T-cell (primary cell): ENCODE measurements at regions not wholly inside any gene's neighbourhood (a gene's known extent, or its start where the extent isn't known, plus 50 kb on each side); places are given as distances from the start of the nearest gene placed in this dataset.

Experiments
- ATAC-seq, 4 experiments: fragments of 200-7000 bp in 3 of 4; fragments of 150-1000 bp in 1 of 4; cut with Tn5 transposase; replicated peaks in 1 of 4; 1 replicate in 3 of 4; 2 replicates in 1 of 4; pipeline ENCODE4 v1.10.0; 2021; ENCODE audit warnings: moderate library complexity in 3 of 4, mild to moderate bottlenecking in 2 of 4, moderate number of reproducible peaks in 1 of 4
- CTCF ChIA-PET, 2 donors: fragments of 300-600 bp; sonication (Branson Sonifier 250); formaldehyde crosslinking; loops; one replicate each; lab custom pipeline; 2022; ENCODE audit warnings: antibody characterized with exemption in 2 of 2; lab: Charles Lee
- POLR2A ChIA-PET, 2 donors: fragments of 300-600 bp; sonication (Branson Sonifier 250); formaldehyde crosslinking; loops; one replicate each; lab custom pipeline; 2022; ENCODE audit warnings: antibody characterized with exemption in 2 of 2; lab: Charles Lee
- DNase-seq, 35 experiments: peaks; one replicate each; pipeline versions ENCODE4 v3.0.0 to v3.0.0-alpha.2; 2013 to 2023
- H3K27ac ChIP-seq: one replicate; pipeline ENCODE4 v1.5.1; 2013; ENCODE audit warnings: low read length
- H3K27me3 ChIP-seq, 2 experiments: replicated peaks in 1 of 2; 1 replicate in 1 of 2; 2 replicates in 1 of 2; pipeline versions ENCODE4 v1.6.1 to v1.7.0; 2013; ENCODE audit warnings: low read length in 1 of 2, mixed read lengths in 1 of 2; ENCODE audit not compliant: control insufficient read depth in 2 of 2, insufficient read depth in 2 of 2; ENCODE audit errors: extremely low read depth in 1 of 2
- H3K36me3 ChIP-seq, 2 donors: 1 replicate in 1 of 2; 2 replicates in 1 of 2; pipeline versions ENCODE4 v1.6.1 to v1.7.0; 2013; ENCODE audit warnings: low read length in 1 of 2; ENCODE audit not compliant: control insufficient read depth in 2 of 2, insufficient read depth in 1 of 2; ENCODE audit errors: extremely low read depth in 1 of 2
- H3K4me1 ChIP-seq, 2 experiments: 1 replicate in 1 of 2; 2 replicates in 1 of 2; pipeline versions ENCODE4 v1.6.1 to v1.7.0; 2013; ENCODE audit warnings: low read length in 2 of 2, mixed read lengths in 1 of 2; ENCODE audit not compliant: insufficient read depth in 2 of 2, control insufficient read depth in 1 of 2; ENCODE audit errors: extremely low read depth in 1 of 2
- H3K4me3 ChIP-seq, 2 donors: 1 replicate in 1 of 2; 2 replicates in 1 of 2; pipeline versions ENCODE4 v1.5.1 to v1.7.0; 2013; ENCODE audit warnings: mild to moderate bottlenecking in 2 of 2, low read length in 1 of 2, moderate library complexity in 1 of 2; ENCODE audit not compliant: control insufficient read depth in 1 of 2; ENCODE audit errors: extremely low read depth in 1 of 2
- H3K9me3 ChIP-seq: 2 replicates; pipeline ENCODE4 v1.7.0; 2013
- H3K27ac Mint-ChIP-seq, 2 donors: one replicate each; pipeline ENCODE4 v1.8.0; 2020 to 2021; ENCODE audit warnings: mild to moderate bottlenecking in 2 of 2, mixed read lengths in 2 of 2
- H3K27me3 Mint-ChIP-seq, 2 donors: one replicate each; pipeline ENCODE4 v1.8.0; 2021 to 2022; ENCODE audit warnings: mixed read lengths in 2 of 2
- H3K36me3 Mint-ChIP-seq: one replicate; pipeline ENCODE4 v1.8.0; 2021; ENCODE audit warnings: mixed read lengths
- H3K4me1 Mint-ChIP-seq, 3 donors: one replicate each; pipeline ENCODE4 v1.8.0; 2020 to 2022; ENCODE audit warnings: mixed read lengths in 3 of 3, mild to moderate bottlenecking in 1 of 3
- H3K4me3 Mint-ChIP-seq, 3 donors: one replicate each; pipeline ENCODE4 v1.8.0; 2020 to 2022; ENCODE audit warnings: mild to moderate bottlenecking in 3 of 3, mixed read lengths in 3 of 3, moderate library complexity in 3 of 3
- H3K9me3 Mint-ChIP-seq, 3 donors: one replicate each; pipeline ENCODE4 v1.8.0; 2020 to 2022; ENCODE audit warnings: mixed read lengths in 3 of 3
- WGBS: methylation state at CpG from one replicate; pipeline ENCODE4 v1.1.5; 2013; ENCODE audit warnings: missing lambda C conversion rate; ENCODE audit not compliant: insufficient coverage; 5-methylcytosine and 5-hydroxymethylcytosine counted together

- H3K4me1 ChIP-seq, result peaks cover 0 to 25% of the 10 kb centered on the region in 2 experiments
- Mint-ChIP-seq H3K27me3 (no peaks in the 10 kb centered on the region), H3K27ac (peak overlapping the region in 1 of 2 donors; percentile 66), H3K36me3 (no peaks in the 10 kb centered on the region), H3K9me3 (no peaks in the 10 kb centered on the region), H3K4me1 (peaks cover 15 to 19% (median 18%) of the 10 kb centered on the region in 3 donors), H3K4me3 (peak overlapping the region; percentile 75 to 78 (median 77))
- peak overlapping the region in 1 of 2 donors; percentile 54 for H3K4me3 ChIP-seq
- WGBS, result 24% methylated on average over 29 of the region's 29 CpGs
- no peaks in the 10 kb centered on the region for H3K36me3 ChIP-seq
- H3K27me3 ChIP-seq, result no peaks in the 10 kb centered on the region
- no peaks in the 10 kb centered on the region for H3K9me3 ChIP-seq
- POLR2A ChIA-PET, result interaction anchor here (0.6 kb wide), 3 partner anchors 72 to 99 kb away, joined by 3 read pairs; no protein-coding TSS in a partner anchor
- DNase-seq (peak in 2 of 35 experiments; percentile 4 to 24), ATAC-seq (peak in 1 of 4 experiments; percentile 3)
- CTCF ChIA-PET, result interaction anchor here in 1 of 2 donors (0.7 to 1.7 kb wide), 3 partner anchors 44 to 226 kb away, joined by 3 to 4 read pairs (median 4); no protein-coding TSS in a partner anchor
- H3K27ac ChIP-seq, result peak overlapping the region; percentile 78
Measured at GRCh38 chr9:129383019-129383560, 205.0 kb upstream of the IER5L start.

GRCh38 chr9:129382281-129383018 is 204.4 kb upstream of the IER5L start:
- DNase-seq (no peak), ATAC-seq (no peak)
- Mint-ChIP-seq H3K4me1 (peaks cover 15 to 19% (median 18%) of the 10 kb centered on the region in 3 donors), H3K36me3 (no peaks in the 10 kb centered on the region), H3K4me3 (peak overlapping the region; percentile 75 to 78 (median 77)), H3K27ac (peak overlapping the region; percentile 19 to 66), H3K27me3 (no peaks in the 10 kb centered on the region), H3K9me3 (no peaks in the 10 kb centered on the region)
- no peaks in the 10 kb centered on the region for H3K27me3 ChIP-seq
- H3K36me3 ChIP-seq, result no peaks in the 10 kb centered on the region
- WGBS, result no CpG with 5 or more reads among the region's 5 CpGs
- CTCF ChIA-PET, result interaction anchor here in 1 of 2 donors (0.7 to 1.7 kb wide), 2 partner anchors 78 to 227 kb away, joined by 4 read pairs; no protein-coding TSS in a partner anchor
- H3K27ac ChIP-seq, result no peak overlapping the region
- H3K4me1 ChIP-seq, result peaks cover 0 to 25% of the 10 kb centered on the region in 2 experiments
- POLR2A ChIA-PET, result interaction anchor here in 1 of 2 donors (0.6 kb wide), 2 partner anchors 71 to 77 kb away, joined by 3 read pairs; no protein-coding TSS in a partner anchor
- no peak overlapping the region for H3K4me3 ChIP-seq
- no peaks in the 10 kb centered on the region for H3K9me3 ChIP-seq

- ChIA-PET CTCF (no interaction called here), POLR2A (no interaction called here)
- Histone ChIP-seq H3K4me1 (peaks cover 0 to 25% of the 10 kb centered on the region in 2 experiments), H3K9me3 (no peaks in the 10 kb centered on the region), H3K36me3 (no peaks in the 10 kb centered on the region), H3K27me3 (no peaks in the 10 kb centered on the region), H3K4me3 (no peak overlapping the region), H3K27ac (no peak overlapping the region)
- DNase-seq (no peak), ATAC-seq (no peak)
- Mint-ChIP-seq H3K27me3 (no peaks in the 10 kb centered on the region), H3K27ac (no peak overlapping the region), H3K4me1 (peaks cover 15 to 19% (median 18%) of the 10 kb centered on the region in 3 donors), H3K4me3 (peak overlapping the region in 1 of 3 donors; percentile 21), H3K9me3 (no peaks in the 10 kb centered on the region), H3K36me3 (no peaks in the 10 kb centered on the region)
- 92% methylated on average over 6 of the region's 12 CpGs for WGBS
Measured at GRCh38 chr9:129381481-129381957, 203.5 kb upstream of the IER5L start.

- no peak overlapping the region for H3K27ac ChIP-seq
- peaks cover 0 to 25% of the 10 kb centered on the region in 2 experiments for H3K4me1 ChIP-seq
- 89% methylated on average over 9 of the region's 9 CpGs for WGBS
- H3K9me3 Mint-ChIP-seq, result no peaks in the 10 kb centered on the region
- CTCF ChIA-PET, result no interaction called here
- H3K27ac Mint-ChIP-seq, result no peak overlapping the region
- H3K4me3 ChIP-seq, result no peak overlapping the region
- DNase-seq (no peak), ATAC-seq (no peak)
- H3K4me3 Mint-ChIP-seq, result no peak overlapping the region
- H3K9me3 ChIP-seq, result no peaks in the 10 kb centered on the region
- H3K27me3 ChIP-seq, result no peaks in the 10 kb centered on the region
- POLR2A ChIA-PET, result no interaction called here
- H3K36me3 ChIP-seq, result no peaks in the 10 kb centered on the region
- peaks cover 15 to 19% (median 18%) of the 10 kb centered on the region in 3 donors for H3K4me1 Mint-ChIP-seq
- no peaks in the 10 kb centered on the region for H3K36me3 Mint-ChIP-seq
- no peaks in the 10 kb centered on the region for H3K27me3 Mint-ChIP-seq
Measured at GRCh38 chr9:129380961-129381401, 202.9 kb upstream of the IER5L start.

- ChIA-PET POLR2A (interaction anchor here in 1 of 2 donors (0.7 kb wide), 1 partner anchor 15 kb away, joined by 3 read pairs; no protein-coding TSS in a partner anchor), CTCF (no interaction called here)
- no peaks in the 10 kb centered on the region for H3K36me3 ChIP-seq
- no peaks in the 10 kb centered on the region for H3K27me3 ChIP-seq
- H3K4me3 ChIP-seq, result no peak overlapping the region
- no peak overlapping the region for H3K27ac Mint-ChIP-seq
- H3K27me3 Mint-ChIP-seq, result no peaks in the 10 kb centered on the region
- no peaks in the 10 kb centered on the region for H3K9me3 ChIP-seq
- H3K36me3 Mint-ChIP-seq, result no peaks in the 10 kb centered on the region
- ATAC-seq (no peak), DNase-seq (no peak)
- peaks cover 10 to 14% (median 14%) of the 10 kb centered on the region in 3 donors for H3K4me1 Mint-ChIP-seq
- H3K4me3 Mint-ChIP-seq, result no peak overlapping the region
- WGBS, result 93% methylated on average over 6 of the region's 8 CpGs
- no peak overlapping the region for H3K27ac ChIP-seq
- peaks cover 0 to 23% of the 10 kb centered on the region in 2 experiments for H3K4me1 ChIP-seq
- H3K9me3 Mint-ChIP-seq, result no peaks in the 10 kb centered on the region
Measured at GRCh38 chr9:129379886-129380285, 201.8 kb upstream of the IER5L start.

GRCh38 chr9:129379181-129379836 is 201.2 kb upstream of the IER5L start:
- Histone ChIP-seq H3K9me3 (no peaks in the 10 kb centered on the region), H3K4me1 (peaks cover 0 to 19% of the 10 kb centered on the region in 2 experiments), H3K27me3 (no peaks in the 10 kb centered on the region), H3K36me3 (no peaks in the 10 kb centered on the region), H3K4me3 (no peak overlapping the region), H3K27ac (no peak overlapping the region)
- no peaks in the 10 kb centered on the region for H3K36me3 Mint-ChIP-seq
- no peaks in the 10 kb centered on the region for H3K9me3 Mint-ChIP-seq
- no peak for ATAC-seq
- 92% methylated on average over 13 of the region's 16 CpGs for WGBS
- H3K4me1 Mint-ChIP-seq, result peaks cover 9 to 10% (median 10%) of the 10 kb centered on the region in 3 donors
- CTCF ChIA-PET, result no interaction called here
- DNase-seq, result no peak
- POLR2A ChIA-PET, result no interaction called here
- no peaks in the 10 kb centered on the region for H3K27me3 Mint-ChIP-seq
- H3K27ac Mint-ChIP-seq, result no peak overlapping the region
- H3K4me3 Mint-ChIP-seq, result no peak overlapping the region
